KMS-11 (cell line): ENCODE measurements at regions not wholly inside any gene's neighbourhood (a gene's known extent, or its start where the extent isn't known, plus 50 kb on each side); places are given as distances from the start of the nearest gene placed in this dataset.
"Not testable (repeated sequence)": the region's sequence is repeated elsewhere in the genome, so short reads cannot be mapped to it uniquely, and the experiment has no call there.

ENCODE experiments used
- H2AFZ ChIP-seq: fragments of 200-600 bp; sonication (generic); 2 replicates; pipeline ENCODE4 v1.6.1; 2016; ENCODE audit warnings: antibody characterized with exemption, mixed run types, low read depth
- H3K27ac ChIP-seq: fragments of 200-600 bp; sonication (generic); 2 replicates; pipeline ENCODE4 v1.6.1; 2016; ENCODE audit warnings: mild to moderate bottlenecking, mixed run types
- H3K27me3 ChIP-seq: fragments of 200-600 bp; sonication (generic); 2 replicates; pipeline ENCODE4 v1.6.1; 2017; ENCODE audit warnings: mild to moderate bottlenecking, low read depth, mixed run types, moderate library complexity; ENCODE audit not compliant: insufficient read depth
- H3K36me3 ChIP-seq: fragments of 200-600 bp; sonication (generic); 2 replicates; pipeline ENCODE4 v1.6.1; 2017; ENCODE audit warnings: mild to moderate bottlenecking, mixed run types; ENCODE audit not compliant: insufficient read depth
- H3K4me1 ChIP-seq: fragments of 200-600 bp; sonication (generic); 2 replicates; pipeline ENCODE4 v1.6.1; 2016; ENCODE audit warnings: mild to moderate bottlenecking, low read depth, mixed run types; ENCODE audit not compliant: poor library complexity, severe bottlenecking
- H3K4me2 ChIP-seq: fragments of 200-600 bp; sonication (generic); 2 replicates; pipeline ENCODE4 v1.7.0; 2016; ENCODE audit warnings: mild to moderate bottlenecking, mixed run types
- H3K4me3 ChIP-seq: fragments of 200-600 bp; sonication (generic); IDR thresholded peaks from 2 replicates; pipeline ENCODE4 v1.6.1; 2017; ENCODE audit warnings: low read depth, low read length, mixed read lengths; ENCODE audit not compliant: insufficient read depth
- H3K79me2 ChIP-seq: fragments of 200-600 bp; sonication (generic); 2 replicates; pipeline ENCODE4 v1.6.1; 2016; ENCODE audit warnings: low read depth, mixed run types; ENCODE audit not compliant: insufficient read depth
- H3K9ac ChIP-seq: fragments of 200-600 bp; sonication (generic); 2 replicates; pipeline ENCODE4 v1.6.1; 2016; ENCODE audit warnings: mild to moderate bottlenecking, mixed run types
- H4K20me1 ChIP-seq: fragments of 200-600 bp; sonication (generic); 2 replicates; pipeline ENCODE4 v1.6.1; 2016; ENCODE audit warnings: mild to moderate bottlenecking, mixed run types; ENCODE audit not compliant: insufficient read depth
- CTCF ChIP-seq: fragments of 200-600 bp; sonication (generic); conservative IDR thresholded peaks from 2 replicates; pipeline ENCODE4 v1.6.1; 2017; ENCODE audit warnings: low read depth, mild to moderate bottlenecking, antibody characterized with exemption, low read length, moderate library complexity, mixed read lengths

- no peak for TF ChIP-seq CTCF
- no peaks in the 10 kb centered on the region for H3K79me2 ChIP-seq
- H3K4me2 ChIP-seq, result no peak overlapping the region
- no peaks in the 10 kb centered on the region for H3K36me3 ChIP-seq
- H2AFZ ChIP-seq, result no peak overlapping the region
- no peak overlapping the region for H3K9ac ChIP-seq
- H3K4me3 ChIP-seq, result no peak overlapping the region
- no peaks in the 10 kb centered on the region for H4K20me1 ChIP-seq
- H3K4me1 ChIP-seq, result no peaks in the 10 kb centered on the region
- H3K27ac ChIP-seq, result no peak overlapping the region
- H3K27me3 ChIP-seq, result peaks cover 90% of the 10 kb centered on the region
Observed at GRCh38 chr6:33888183-33888582, 84.4 kb upstream of the MLN start.

- Histone ChIP-seq H3K9ac (no peak overlapping the region), H2AFZ (no peak overlapping the region), H3K4me3 (no peak overlapping the region), H3K36me3 (no peaks in the 10 kb centered on the region), H3K27ac (no peak overlapping the region), H3K4me1 (no peaks in the 10 kb centered on the region), H3K79me2 (no peaks in the 10 kb centered on the region), H3K4me2 (no peak overlapping the region), H3K27me3 (peaks cover 93% of the 10 kb centered on the region), H4K20me1 (no peaks in the 10 kb centered on the region)
- TF ChIP-seq CTCF, result no peak
Observed at GRCh38 chr6:33886673-33887144, 82.9 kb upstream of the MLN start.

- TF ChIP-seq CTCF, result no peak
- Histone ChIP-seq H3K9ac (no peak overlapping the region), H3K4me2 (no peak overlapping the region), H3K36me3 (no peaks in the 10 kb centered on the region), H3K4me3 (no peak overlapping the region), H2AFZ (no peak overlapping the region), H3K79me2 (no peaks in the 10 kb centered on the region), H3K27ac (no peak overlapping the region), H3K4me1 (no peaks in the 10 kb centered on the region), H4K20me1 (no peaks in the 10 kb centered on the region), H3K27me3 (peaks cover 93% of the 10 kb centered on the region)
Observed at GRCh38 chr6:33885132-33886057, 81.6 kb upstream of the MLN start.

- not testable (repeated sequence) for H3K9ac ChIP-seq, H3K4me2 ChIP-seq, H4K20me1 ChIP-seq, H3K27ac ChIP-seq, H3K36me3 ChIP-seq, H3K4me1 ChIP-seq, H3K79me2 ChIP-seq, H3K4me3 ChIP-seq, H2AFZ ChIP-seq
- H3K27me3 ChIP-seq, result peaks cover 93% of the 10 kb centered on the region
Observed at GRCh38 chr6:33883621-33884020, 79.8 kb upstream of the MLN start.

- no peaks in the 10 kb centered on the region for H4K20me1 ChIP-seq
- no peak overlapping the region for H3K9ac ChIP-seq
- no peak overlapping the region for H3K4me2 ChIP-seq
- H2AFZ ChIP-seq, result no peak overlapping the region
- H3K27ac ChIP-seq, result no peak overlapping the region
- H3K4me3 ChIP-seq, result no peak overlapping the region
- no peaks in the 10 kb centered on the region for H3K36me3 ChIP-seq
- H3K4me1 ChIP-seq, result no peaks in the 10 kb centered on the region
- peaks cover 93% of the 10 kb centered on the region for H3K27me3 ChIP-seq
- no peaks in the 10 kb centered on the region for H3K79me2 ChIP-seq
- no peak for TF ChIP-seq CTCF
Observed at GRCh38 chr6:33882154-33882553, 78.4 kb upstream of the MLN start.
